Caco-2 (cell line): ENCODE measurements at regions not wholly inside any gene's neighbourhood (a gene's known extent, or its start where the extent isn't known, plus 50 kb on each side); places are given as distances from the start of the nearest gene placed in this dataset.

ENCODE experiments used
- BruUV-seq: library from RNA; stranded (reverse); fragments of 400-500 nt; replicated peaks from 2 replicates; lab custom pipeline; 2021; lab: Mats Ljungman, UMichigan
- CTCF ChIA-PET: fragments of 300-600 bp; sonication (Branson Sonifier 250); formaldehyde crosslinking; loops from one replicate; lab custom pipeline; 2022; ENCODE audit warnings: antibody characterized with exemption; lab: Charles Lee
- POLR2A ChIA-PET: fragments of 300-600 bp; sonication (Branson Sonifier 250); formaldehyde crosslinking; loops from one replicate; lab custom pipeline; 2022; ENCODE audit warnings: antibody characterized with exemption; lab: Charles Lee
- DNase-seq, 2 experiments: peaks; one replicate each; pipeline versions ENCODE4 v3.0.0 to v3.0.0-alpha.2; 2020 to 2022
- H3K27me3 ChIP-seq: replicated peaks from 2 replicates; pipeline ENCODE4 v1.6.0; 2011; ENCODE audit warnings: low read length; ENCODE audit not compliant: control insufficient read depth, insufficient read depth
- H3K36me3 ChIP-seq: 2 replicates; pipeline ENCODE4 v1.5.1; 2011; ENCODE audit warnings: low read length; ENCODE audit not compliant: control insufficient read depth, insufficient read depth
- H3K4me1 ChIP-seq: fragments of 250-450 bp; sonication (Bioruptor Pico); 2 replicates; pipeline ENCODE4 v1.5.1; 2020; ENCODE audit warnings: mild to moderate bottlenecking
- H3K4me3 ChIP-seq: 2 replicates; pipeline ENCODE4 v1.5.1; 2011; ENCODE audit warnings: low read depth, mild to moderate bottlenecking, control low read depth, low read length
- H3K9me3 ChIP-seq: fragments of 250-450 bp; sonication (Bioruptor Pico); 2 replicates; pipeline ENCODE4 v1.5.1; 2020; ENCODE audit warnings: mild to moderate bottlenecking, moderate library complexity
- H3K27ac Mint-ChIP-seq: one replicate; pipeline ENCODE4 v1.8.0; 2022; ENCODE audit warnings: mixed read lengths; ENCODE audit not compliant: unreplicated experiment
- H3K27me3 Mint-ChIP-seq: one replicate; pipeline ENCODE4 v1.8.0; 2022; ENCODE audit warnings: mixed read lengths; ENCODE audit not compliant: insufficient read depth, unreplicated experiment
- H3K36me3 Mint-ChIP-seq: one replicate; pipeline ENCODE4 v1.8.0; 2022; ENCODE audit warnings: mild to moderate bottlenecking, mixed read lengths; ENCODE audit not compliant: insufficient read depth, unreplicated experiment
- H3K4me1 Mint-ChIP-seq: one replicate; pipeline ENCODE4 v1.8.0; 2022; ENCODE audit warnings: low read depth, mixed read lengths; ENCODE audit not compliant: unreplicated experiment
- H3K4me3 Mint-ChIP-seq: one replicate; pipeline ENCODE4 v1.8.0; 2022; ENCODE audit warnings: mild to moderate bottlenecking, moderate library complexity, mixed read lengths; ENCODE audit not compliant: unreplicated experiment
- H3K9me3 Mint-ChIP-seq: one replicate; pipeline ENCODE4 v1.8.0; 2022; ENCODE audit warnings: mixed read lengths; ENCODE audit not compliant: unreplicated experiment
- intact Hi-C: fragments of 100-400 bp; cut with micrococcal nuclease; formaldehyde crosslinking; loops from one replicate; pipeline ENCODE4 v1.10.0; 2022; ENCODE audit not compliant: unreplicated experiment
- TF ChIP-seq, protein P1 (sequence below), 2 experiments: fragments of 200-600 bp in 1 of 2; IDR thresholded peaks; 1 replicate in 1 of 2; 2 replicates in 1 of 2; pipeline versions ENCODE4 v1.5.1 to v1.8.0; 2011 to 2022; ENCODE audit warnings: antibody characterized with exemption in 1 of 2, control low read depth in 1 of 2, inconsistent platforms in 1 of 2, low read depth in 1 of 2, low read length in 1 of 2, mild to moderate bottlenecking in 1 of 2, moderate library complexity in 1 of 2; ENCODE audit not compliant: insufficient read depth in 1 of 2, severe bottlenecking in 1 of 2, unreplicated experiment in 1 of 2

DNA sequence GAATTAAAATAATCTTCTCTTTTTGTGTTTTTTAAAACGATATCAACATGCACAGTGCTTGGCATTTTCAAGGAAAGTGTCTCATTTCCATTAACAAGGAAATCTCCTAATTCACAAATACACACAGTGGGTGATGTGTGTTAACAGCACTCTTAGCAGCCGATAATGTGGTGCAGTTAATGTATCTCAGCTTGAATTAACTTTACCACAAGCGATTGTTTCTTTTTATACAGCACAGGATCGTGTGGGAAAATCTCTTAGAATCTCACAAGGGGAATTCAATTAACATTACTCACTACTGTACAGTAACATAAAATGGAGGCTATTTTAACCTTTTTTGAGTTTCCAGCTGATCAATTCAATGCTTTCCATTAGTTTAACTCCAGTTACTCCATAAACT lies 1841.9 kb downstream of the STIM2 start:
- no peaks in the 10 kb centered on the region for H3K9me3 Mint-ChIP-seq
- Histone ChIP-seq H3K27me3 (no peaks in the 10 kb centered on the region), H3K4me3 (no peak overlapping the region), H3K9me3 (no peaks in the 10 kb centered on the region), H3K36me3 (no peaks in the 10 kb centered on the region), H3K4me1 (no peaks in the 10 kb centered on the region)
- H3K27ac Mint-ChIP-seq, result no peak overlapping the region
- CTCF ChIA-PET, result no interaction called here
- intact Hi-C loops, result no loop called here
- H3K36me3 Mint-ChIP-seq, result no peaks in the 10 kb centered on the region
- POLR2A ChIA-PET, result no interaction called here
- DNase-seq, result no peak
- no peaks in the 10 kb centered on the region for H3K27me3 Mint-ChIP-seq
- H3K4me3 Mint-ChIP-seq, result no peak overlapping the region
- H3K4me1 Mint-ChIP-seq, result no peaks in the 10 kb centered on the region
- TF ChIP-seq, protein P1, sequence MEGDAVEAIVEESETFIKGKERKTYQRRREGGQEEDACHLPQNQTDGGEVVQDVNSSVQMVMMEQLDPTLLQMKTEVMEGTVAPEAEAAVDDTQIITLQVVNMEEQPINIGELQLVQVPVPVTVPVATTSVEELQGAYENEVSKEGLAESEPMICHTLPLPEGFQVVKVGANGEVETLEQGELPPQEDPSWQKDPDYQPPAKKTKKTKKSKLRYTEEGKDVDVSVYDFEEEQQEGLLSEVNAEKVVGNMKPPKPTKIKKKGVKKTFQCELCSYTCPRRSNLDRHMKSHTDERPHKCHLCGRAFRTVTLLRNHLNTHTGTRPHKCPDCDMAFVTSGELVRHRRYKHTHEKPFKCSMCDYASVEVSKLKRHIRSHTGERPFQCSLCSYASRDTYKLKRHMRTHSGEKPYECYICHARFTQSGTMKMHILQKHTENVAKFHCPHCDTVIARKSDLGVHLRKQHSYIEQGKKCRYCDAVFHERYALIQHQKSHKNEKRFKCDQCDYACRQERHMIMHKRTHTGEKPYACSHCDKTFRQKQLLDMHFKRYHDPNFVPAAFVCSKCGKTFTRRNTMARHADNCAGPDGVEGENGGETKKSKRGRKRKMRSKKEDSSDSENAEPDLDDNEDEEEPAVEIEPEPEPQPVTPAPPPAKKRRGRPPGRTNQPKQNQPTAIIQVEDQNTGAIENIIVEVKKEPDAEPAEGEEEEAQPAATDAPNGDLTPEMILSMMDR (IDR thresholded peaks at IDR 0.05; ENCODE audit: insufficient read depth in 1 of 2, low read depth in 1 of 2, low read length in 1 of 2, severe bottlenecking in 1 of 2, unreplicated experiment in 1 of 2), result no peak
- no TSS peak for BruUV-seq

DNA sequence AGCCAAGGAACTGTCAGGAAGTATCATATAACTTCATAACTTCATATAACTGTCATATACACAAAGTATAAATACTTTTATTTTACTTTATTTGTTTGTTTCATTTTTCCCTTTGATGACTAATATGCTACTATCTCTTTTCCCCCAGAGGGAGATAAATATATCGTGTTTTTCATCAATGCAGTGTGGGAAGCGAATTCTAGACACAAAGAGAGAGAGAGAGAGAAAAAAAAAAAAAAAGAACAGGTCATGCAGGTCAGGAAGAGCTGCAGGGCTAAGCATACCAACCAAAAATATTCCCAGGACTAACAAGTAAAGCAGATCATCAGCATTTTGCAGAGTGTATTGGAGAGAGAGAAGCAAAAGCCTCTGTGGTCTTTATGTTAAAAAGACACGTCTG lies 1849.2 kb downstream of the STIM2 start:
- H3K27me3 Mint-ChIP-seq, result no peaks in the 10 kb centered on the region
- no peaks in the 10 kb centered on the region for H3K36me3 Mint-ChIP-seq
- TF ChIP-seq, protein P1 (IDR thresholded peaks at IDR 0.05; ENCODE audit: insufficient read depth in 1 of 2, low read depth in 1 of 2, low read length in 1 of 2, severe bottlenecking in 1 of 2, unreplicated experiment in 1 of 2), result no peak
- H3K36me3 ChIP-seq, result no peaks in the 10 kb centered on the region
- H3K4me1 Mint-ChIP-seq, result no peaks in the 10 kb centered on the region
- no peak overlapping the region for H3K27ac Mint-ChIP-seq
- ChIA-PET POLR2A (no interaction called here), CTCF (no interaction called here)
- no peak overlapping the region for H3K4me3 Mint-ChIP-seq
- no peaks in the 10 kb centered on the region; the same call in 1 of the 2 replicates for H3K9me3 ChIP-seq
- no peaks in the 10 kb centered on the region for H3K9me3 Mint-ChIP-seq
- H3K4me3 ChIP-seq, result no peak overlapping the region
- H3K4me1 ChIP-seq, result no peaks in the 10 kb centered on the region
- no TSS peak for BruUV-seq
- intact Hi-C loops, result no loop called here
- no peaks in the 10 kb centered on the region for H3K27me3 ChIP-seq
- DNase-seq, result no peak

DNA sequence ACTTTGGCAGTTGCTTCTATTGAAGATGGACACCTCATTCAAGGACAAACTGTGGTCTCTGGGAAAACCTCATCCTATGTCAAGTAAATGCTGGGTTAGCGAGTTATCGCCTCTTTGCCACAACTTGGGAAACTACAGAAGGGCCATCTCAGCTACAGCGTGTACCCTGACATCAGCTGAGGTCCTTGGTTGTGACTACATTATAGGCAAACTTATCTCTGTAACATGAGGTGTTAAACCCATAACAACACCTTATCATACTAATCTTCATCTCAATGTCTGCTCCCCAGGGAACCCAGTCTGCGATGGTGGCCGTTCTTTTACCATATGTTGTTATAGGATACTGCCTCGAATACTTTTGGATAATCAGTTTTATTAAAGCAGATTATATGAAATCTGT lies 1862.7 kb downstream of the STIM2 start:
- intact Hi-C loops, result no loop called here
- H3K36me3 Mint-ChIP-seq, result no peaks in the 10 kb centered on the region
- DNase-seq, result no peak
- no peak overlapping the region for H3K4me3 Mint-ChIP-seq
- TF ChIP-seq, protein P1 (IDR thresholded peaks at IDR 0.05; ENCODE audit: insufficient read depth in 1 of 2, low read depth in 1 of 2, low read length in 1 of 2, severe bottlenecking in 1 of 2, unreplicated experiment in 1 of 2), result no peak
- ChIA-PET CTCF (no interaction called here), POLR2A (no interaction called here)
- no peak overlapping the region for H3K27ac Mint-ChIP-seq
- Histone ChIP-seq H3K36me3 (no peaks in the 10 kb centered on the region), H3K9me3 (no peaks in the 10 kb centered on the region), H3K4me1 (no peaks in the 10 kb centered on the region), H3K27me3 (no peaks in the 10 kb centered on the region), H3K4me3 (no peak overlapping the region)
- H3K27me3 Mint-ChIP-seq, result no peaks in the 10 kb centered on the region
- no TSS peak for BruUV-seq
- peaks cover 1% of the 10 kb centered on the region for H3K4me1 Mint-ChIP-seq
- H3K9me3 Mint-ChIP-seq, result no peaks in the 10 kb centered on the region
